GM21576 (cell line): ENCODE measurements at regions not wholly inside any gene's neighbourhood (a gene's known extent, or its start where the extent isn't known, plus 50 kb on each side); places are given as distances from the start of the nearest gene placed in this dataset.

Experiments
- ATAC-seq: cut with Tn5 transposase; IDR thresholded peaks from one replicate; pipeline ENCODE4 v1.9.1; 2021; ENCODE audit warnings: mild to moderate bottlenecking, moderate library complexity; ENCODE audit not compliant: unreplicated experiment

DNA sequence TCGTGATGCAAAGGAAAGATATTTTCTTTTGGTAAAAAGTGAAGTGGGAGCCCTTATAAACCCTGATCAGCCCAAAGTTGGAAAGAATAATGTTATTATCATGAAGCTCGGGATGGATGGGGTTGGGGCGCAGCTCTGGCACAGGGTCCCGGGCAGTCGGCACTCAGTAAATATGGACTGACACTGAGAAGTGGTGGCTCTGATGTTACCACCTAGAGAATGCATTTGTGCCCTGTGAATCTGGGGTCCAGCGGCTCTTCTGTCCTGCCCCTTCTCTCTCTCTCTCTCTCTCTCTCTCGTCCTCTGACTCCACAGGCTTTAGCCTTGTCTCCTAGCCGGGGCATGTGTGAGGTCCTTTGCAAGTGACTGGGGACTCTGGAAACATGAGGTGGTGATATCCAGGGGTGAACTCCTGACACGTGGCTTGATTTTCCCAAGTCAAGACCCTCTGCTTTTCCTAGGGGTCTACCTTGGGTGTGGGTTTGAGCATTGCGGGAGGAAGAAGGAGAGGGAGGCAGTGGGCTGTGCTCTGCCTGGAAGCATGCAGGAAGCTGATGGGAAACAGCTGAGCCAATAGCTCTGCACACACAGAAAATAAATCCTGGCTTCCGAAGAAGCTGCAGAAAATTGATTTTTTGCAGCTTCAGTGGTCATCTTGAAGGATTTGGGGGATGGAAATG lies 162.7 kb downstream of the MACROH2A1 start:
- no peak for ATAC-seq

DNA sequence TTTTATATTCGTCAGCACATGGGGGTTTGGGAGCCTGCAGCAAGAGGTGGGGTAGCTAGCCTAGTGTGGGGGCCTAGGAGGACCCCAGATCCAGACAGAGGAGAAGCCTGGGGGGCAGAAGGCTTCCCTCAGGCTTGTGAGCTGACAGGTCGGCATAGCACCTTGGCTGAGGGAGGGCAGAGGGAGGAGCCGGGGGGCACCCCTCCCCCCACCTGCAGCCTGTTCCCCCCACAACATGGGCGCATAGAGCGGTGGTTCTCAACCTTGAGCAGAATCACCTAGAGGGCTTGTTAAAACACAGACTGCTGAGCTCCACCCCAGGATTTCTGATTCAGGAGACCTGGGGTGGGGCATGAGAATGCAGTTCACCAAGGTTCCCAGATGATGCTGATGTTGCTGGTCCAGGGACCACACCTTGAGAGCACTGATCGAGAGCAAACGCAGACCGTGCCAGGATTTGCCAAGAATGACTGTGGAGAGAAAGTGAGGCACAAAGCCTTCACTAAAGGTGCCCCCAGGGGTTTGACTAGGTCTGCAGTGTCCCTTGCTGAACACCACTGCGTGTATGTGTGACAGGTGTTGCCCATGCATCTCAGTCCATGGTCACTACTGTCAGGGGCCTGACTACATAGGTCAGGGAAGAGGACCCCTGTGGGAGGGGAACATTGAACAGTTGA lies 163.3 kb downstream of the MACROH2A1 start:
- no peak for ATAC-seq

DNA sequence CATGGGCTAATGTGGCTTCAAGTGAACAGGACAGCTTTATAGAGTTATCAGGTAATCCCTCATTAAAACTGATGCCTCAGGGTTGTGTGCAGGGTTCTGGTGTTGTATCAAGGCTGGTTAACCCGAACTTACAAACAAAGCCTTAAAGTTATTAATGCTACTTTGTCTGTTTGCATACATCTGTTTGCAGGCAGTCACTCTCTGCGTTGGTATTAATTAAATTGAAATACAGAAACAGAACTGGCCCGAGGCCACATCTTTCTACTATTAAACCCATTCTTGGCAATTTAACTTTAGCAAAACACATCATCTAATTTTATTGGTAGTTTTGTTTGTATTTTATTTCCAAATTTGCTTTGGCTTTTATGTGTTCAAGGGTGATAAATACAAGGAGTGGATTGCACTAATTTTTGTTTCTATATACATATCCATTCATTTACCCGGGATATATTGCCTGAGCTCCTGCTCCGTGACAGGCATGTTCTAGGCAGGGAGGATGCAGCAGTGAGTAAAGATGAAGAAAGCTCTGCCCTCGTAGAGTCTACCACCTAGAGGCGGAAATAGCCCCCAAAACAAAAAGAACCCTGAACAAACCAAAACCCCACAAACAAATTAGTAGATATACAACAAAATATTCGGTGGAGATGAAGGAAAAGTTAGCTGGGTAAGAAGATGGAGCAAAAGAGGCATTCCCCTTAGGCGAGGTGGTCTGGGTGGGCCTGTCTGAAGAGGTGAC lies 164.2 kb downstream of the MACROH2A1 start:
- no peak for ATAC-seq

DNA sequence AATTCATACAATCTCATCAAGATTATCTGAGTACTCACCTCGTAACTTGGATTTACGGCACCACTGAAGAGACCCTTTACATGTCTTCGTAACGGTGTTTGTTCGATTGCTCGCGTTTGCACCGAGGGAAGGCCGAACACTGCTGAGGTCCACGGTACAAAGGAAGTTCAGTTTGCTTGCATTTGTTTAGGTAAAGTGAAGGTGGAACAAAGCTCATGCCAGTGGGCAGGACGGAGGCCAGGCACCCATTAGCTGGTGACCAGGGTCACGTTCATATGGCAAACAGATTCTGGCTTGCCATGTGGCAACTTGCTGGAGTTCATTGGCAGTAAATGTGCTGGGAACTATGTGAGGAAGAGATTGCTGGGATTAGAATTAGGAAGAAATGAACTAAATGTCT lies 164.8 kb downstream of the MACROH2A1 start:
- ATAC-seq = no peak

DNA sequence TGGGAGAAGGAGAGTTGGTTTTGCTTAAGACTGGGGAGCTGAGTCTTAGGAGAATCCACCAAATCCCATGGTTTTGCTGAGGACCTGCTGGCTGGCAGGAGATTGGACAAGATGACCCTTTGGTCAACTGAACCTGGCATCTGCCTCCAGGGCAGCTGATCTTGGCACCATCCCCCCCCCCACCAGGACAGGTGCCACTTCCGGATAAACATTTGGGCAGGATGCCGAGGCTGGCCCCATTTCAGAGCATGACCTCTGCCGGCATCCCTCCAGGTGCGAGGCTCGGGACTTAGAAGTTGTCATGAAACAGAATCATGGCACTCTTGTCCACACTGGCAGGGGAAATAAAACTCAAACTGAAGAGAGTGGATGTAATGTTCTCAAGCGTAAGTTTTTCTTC lies 165.6 kb downstream of the MACROH2A1 start:
- ATAC-seq = no peak

DNA sequence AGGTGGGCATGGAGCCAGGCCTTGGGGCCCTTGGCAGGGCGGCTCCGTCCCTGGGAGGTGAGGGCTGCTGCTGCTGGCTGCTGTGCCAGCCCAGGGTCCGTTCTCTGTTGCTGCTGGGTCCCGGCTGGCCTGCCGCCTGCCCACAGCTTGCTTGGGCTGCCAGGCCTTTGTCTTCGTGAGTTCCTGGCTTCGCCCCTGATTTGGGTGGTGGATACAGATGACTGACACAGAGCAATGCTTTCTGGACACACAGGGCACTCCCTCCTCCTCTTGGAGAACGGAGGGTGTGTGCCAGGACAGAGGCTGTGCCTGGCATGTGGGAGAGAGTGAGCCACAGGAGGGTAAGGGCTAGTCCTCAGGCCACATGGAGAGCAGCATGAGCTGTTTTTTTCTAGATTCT lies 166.1 kb downstream of the MACROH2A1 start:
- ATAC-seq = no peak

DNA sequence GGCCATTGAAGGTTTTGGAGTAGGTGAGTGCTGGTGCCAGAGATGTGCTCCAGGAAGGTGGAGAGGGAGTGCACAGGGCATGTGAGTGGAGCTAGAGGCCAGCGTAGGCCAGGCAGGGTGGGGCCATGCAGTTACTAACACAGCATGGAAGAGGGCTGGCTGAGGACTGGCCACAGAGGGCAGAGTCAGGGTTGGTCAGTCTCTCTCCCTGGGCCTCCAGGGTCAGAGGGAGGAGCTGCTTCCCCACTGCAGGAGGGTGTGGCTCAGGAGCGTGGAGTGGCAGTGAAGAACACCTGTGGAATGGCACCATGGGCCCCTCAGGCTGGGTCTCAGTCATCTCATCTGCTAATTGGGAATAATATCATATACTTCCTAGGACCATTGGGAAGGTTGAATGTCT lies 167.7 kb downstream of the MACROH2A1 start:
- ATAC-seq = no peak

DNA sequence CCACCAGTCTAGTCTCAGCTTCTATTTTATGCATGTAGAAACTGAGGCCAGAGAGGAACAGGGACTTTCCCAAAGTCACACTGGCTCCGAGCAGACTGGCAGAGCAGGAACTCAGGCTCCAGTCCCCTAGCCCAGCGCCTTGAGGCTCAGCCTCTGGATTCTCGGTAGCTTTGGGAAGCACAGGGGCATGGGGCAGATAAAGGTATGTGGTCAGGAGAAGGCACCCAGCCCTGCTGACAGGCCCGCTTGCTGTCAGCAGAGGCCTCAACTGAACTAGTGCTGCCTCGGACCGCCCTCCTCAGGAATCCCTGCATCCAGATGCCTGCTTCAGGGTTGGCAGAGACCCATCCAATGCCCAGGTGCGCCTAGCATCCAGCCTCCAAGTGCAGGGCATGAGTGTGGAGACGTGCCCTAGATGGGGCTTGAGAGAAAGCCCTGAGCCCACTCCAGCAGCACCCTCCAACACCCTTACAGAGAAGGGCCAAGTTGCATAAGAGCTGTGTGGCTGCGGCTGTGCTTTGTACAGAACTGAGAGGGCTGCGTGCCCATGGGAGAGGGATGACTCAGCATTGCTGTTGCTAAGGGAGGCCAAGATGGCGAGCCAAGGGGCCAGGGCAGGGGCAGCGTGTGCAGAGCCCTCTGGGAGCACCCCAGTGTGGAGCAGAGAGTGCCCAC lies 168.6 kb downstream of the MACROH2A1 start:
- ATAC-seq = no peak

DNA sequence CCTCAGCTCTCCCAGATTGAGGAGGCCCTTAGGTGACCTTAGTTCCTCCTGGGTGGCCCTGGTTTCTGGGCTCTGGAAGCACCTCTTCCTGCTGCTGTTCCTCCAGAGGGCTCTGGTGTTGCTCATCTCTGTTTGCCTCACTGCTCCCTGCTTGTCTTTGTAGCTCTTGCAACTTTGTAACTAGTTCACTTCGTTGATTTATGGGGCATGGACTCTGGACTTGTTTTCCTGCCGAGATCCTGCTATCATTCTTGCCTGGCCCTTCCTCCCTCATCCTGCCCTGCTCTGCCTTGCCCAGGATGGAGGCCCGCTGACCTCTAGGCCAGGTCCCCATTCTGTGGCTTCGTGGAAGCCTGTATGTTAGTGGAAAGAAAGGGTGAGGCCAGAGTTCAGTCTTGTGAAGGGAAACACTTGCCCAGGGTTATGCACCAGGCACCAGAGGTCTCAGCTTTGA lies 169.3 kb downstream of the MACROH2A1 start:
- no peak for ATAC-seq

DNA sequence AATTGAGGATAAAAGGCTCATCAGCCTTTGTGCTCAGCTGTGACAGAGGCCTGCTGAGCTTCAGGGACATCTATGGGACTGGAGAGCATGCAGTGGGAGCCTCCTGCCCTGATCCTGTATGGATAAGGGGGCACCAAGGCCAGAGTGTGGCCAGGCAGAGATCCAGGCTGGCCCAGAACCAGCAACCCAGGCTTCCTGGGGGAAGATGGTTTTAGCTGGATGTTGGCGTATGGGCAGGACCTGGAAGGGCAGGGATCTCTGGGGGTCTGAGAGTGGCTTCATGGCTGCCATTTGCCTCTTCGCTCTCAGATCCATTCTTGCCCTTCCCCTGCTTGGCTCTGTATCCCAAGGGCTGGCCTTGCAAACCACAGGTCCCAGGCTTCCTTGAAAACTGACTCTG lies 169.9 kb downstream of the MACROH2A1 start:
- no peak for ATAC-seq

DNA sequence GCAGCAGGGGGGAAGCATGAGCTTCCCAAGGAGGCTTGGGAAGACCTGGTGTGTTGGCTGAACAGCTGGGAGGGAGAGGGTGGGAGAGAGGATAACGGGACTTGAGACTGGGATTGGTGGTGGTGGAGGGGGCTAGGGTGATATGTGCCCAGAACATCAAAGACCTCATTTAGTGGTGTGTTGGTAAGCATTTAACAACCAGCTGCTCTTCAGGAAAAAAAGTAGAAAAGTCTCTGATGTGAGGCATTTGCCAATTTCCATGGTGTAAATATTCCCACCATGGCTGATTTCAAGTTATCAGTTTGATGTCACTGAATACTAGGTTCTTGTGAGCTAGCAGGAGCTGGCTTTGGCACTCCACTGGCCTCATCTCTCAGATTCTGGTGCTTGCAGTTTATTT lies 170.8 kb downstream of the MACROH2A1 start:
- ATAC-seq = no peak

DNA sequence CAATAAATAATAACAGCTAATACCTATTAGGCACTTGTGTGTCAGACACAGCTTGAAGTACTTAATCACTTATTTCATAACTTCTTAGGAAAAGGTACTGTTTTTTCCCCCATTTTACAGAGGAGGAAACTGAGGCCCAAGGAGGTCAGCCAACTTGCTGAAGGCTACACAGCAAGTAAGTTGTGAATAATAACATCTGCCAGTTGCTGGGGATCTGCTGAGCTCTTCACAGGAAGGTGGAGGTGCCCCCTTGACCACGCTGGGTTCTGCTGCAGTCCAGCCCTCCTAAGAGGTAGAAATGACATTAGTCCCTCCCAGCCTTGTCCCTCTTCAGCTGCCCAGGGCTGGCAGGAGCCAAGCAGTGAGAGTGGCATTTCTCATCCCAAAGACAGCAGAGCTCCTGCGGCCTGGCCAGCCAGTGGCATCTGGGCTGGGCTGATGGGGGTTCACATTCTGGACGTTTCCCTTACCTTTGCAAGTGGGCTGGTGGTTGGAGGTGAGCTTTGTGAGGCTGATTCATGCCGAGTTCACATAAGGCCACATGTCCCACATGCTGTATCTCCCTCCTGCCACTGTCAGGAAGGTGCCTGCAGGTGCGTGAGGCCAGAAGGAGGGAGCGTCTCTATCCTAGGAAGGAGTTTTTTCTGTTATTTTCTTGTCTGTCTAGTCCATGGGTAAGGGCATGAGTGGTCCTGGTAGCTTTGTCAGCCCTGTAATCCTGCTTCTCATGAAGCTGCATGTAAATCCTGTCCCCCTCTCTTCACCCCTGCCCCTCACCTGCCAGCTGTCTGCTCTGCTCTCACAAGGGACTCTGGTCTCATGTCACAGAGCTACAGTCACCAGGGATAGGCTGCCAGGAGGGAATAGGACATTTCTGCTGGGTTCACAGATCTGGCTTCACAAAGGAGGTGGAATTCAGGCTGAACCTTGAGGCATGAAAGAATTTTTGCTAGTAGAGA lies 171.7 kb downstream of the MACROH2A1 start:
- no peak for ATAC-seq

DNA sequence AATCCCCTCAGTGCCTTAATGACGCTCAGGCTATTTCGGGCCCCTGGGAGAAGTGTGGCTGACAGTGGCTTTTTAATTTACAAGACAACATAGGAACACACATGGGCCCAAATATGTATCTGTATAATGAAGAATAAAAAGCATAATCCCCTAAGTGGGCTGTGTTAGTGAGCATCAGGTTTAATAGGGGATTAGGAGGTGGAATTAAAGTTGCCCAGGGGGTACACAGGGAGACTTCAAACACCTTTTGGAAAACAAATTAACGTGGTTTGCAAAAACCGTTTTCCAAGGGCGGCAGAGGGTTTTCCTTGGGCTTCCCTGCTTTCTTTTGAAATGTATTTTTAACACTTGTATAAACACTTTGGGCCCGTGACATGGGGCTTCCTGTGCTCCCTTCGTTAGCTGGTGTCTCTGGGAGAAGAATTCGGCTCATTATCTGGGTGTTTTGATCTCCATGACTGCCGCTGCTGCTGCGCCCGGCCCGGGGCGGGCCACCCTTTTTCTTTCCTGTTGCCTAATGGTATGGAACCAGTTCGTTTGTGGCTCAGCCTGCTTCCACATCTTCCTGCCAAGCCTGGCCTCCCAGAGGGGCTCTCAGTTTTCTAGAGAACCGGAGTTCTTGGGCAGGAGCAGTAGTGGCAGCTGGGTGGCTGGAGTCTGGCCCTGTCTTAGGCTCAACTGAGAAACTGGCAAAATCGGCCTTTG lies 173.0 kb downstream of the MACROH2A1 start:
- ATAC-seq = no peak

DNA sequence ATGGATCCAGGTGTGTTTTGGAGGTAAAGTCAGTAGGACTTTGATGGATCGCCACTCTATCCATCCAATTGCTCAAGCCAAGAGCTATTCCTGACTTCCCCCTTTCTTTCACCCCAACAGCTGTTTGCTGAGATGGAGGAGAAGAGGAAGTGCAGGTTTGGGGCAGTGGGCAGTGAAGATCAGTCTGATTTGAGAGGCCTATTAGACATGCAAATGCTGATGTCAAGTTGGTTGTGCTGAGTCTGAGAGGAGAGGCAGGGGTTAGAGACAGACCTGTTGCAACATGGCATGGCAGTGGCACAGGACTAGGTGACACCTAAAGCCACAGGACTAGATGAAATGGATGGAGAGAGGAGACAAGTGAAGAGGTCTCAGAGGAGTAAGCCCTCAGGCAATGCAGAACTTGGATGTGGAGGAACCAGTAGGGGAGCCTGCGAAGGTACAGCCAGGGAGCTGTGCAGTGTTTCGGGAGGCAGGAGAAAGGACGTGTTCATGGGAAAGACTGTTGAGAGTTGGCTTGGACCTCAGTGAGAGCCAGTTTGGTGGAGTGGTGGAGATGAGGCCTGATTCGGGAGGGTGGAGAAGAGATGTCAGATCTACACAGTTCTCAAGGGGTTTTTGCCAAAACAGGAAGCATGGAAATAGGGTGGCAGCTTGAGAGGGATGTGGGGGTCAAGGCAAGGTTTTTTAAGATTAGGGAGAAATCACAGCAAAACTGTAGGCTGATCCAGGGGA lies 175.0 kb downstream of the MACROH2A1 start:
- ATAC-seq = no peak

DNA sequence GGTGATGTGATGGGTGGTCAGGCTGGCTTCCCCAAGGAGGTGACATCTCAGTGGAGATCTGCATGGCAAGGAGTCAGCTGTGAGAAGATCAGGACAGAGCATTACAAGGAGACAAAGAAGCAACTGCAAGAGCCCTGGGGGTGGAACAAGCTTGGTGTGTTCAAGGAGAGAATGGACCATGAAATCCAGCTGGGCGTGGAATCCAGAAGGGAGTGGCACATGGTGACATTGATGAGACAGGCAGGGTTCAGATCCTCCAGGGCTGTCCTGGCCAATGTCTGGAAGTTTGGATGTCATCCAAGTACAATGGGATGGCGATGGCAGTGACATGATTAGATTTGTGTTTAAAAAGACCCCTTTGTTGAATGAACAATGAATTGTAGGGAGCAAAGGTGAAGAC lies 175.6 kb downstream of the MACROH2A1 start:
- no peak for ATAC-seq

DNA sequence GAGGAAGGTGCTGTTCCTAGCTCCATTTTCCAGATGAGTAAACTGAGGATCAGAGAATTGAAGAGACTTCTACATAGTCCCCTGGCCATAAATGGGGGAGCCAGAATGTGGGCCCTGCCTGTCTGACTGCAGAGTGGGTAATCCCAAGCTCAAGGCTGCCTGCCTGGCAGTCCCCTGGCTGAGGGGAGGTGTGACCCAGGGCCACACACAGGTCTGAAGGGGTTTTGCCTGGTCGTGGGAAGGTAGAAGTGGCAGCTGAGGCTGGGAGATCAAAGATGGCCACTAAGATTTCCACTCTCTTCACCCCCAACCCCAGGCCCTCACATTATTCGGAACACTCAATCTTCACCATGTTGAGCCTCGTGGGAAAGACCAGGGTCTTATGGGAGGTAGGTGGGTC lies 176.3 kb downstream of the MACROH2A1 start:
- ATAC-seq = no peak

DNA sequence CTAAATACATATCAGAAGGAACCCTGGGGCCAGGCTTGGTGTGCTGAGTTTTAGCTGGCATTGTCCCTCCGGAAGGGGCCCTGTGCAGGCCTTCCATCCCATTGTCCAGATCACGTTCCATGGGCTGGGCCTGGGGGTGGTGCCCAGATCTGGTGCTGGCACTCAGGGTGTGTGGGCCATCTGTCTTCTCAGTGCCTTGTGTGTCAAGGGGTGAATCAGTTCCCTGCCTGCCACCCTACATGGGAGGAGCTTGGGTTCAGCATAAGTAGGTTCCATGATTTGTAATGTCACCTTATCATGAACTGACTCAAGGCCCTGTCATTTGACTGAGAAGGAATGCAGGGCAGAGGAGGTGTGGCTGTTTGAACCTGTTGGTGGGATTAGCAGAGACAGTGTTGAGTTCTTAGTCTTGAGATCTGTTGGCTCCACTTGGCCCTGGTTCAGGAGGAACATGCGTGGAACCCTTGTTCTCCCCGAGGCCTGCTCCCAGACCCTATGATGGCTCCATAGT lies 176.8 kb downstream of the MACROH2A1 start:
- ATAC-seq = no peak

DNA sequence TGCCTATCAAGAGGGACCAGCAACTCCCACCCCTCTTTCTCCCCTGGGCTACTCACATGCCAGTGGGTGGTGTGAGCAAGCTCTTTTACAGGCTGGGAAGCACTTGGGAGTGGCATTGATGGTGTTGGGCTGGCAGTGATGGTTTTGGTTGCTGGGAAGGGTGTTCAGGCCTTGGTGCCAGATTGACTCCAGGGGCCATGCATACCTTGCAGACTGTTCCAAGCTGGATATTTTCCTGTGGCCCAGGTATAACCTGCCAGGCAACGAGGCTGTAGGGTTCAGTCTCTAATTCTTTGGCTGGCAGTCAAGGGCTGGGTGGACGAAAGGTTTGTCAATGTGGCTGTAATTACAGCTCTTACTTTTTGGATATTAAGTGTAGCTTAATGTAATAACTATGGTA lies 177.3 kb downstream of the MACROH2A1 start:
- no peak for ATAC-seq

DNA sequence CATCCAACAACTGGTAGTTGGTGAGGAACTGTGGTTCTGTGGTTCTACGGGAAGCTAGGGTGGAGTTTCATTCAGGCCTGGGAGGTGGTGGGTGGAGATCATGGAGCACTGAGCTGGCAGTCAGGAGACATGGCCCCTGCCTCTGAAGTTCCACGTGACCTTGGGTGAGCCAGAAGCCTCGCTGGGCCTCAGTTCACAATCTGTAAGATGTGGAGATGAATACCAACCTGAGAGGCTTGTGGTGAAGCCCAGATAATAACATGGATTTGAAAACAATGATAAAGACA lies 177.9 kb downstream of the MACROH2A1 start:
- no peak for ATAC-seq
